AG09319 (cell line): ENCODE measurements at regions not wholly inside any gene's neighbourhood (a gene's known extent, or its start where the extent isn't known, plus 50 kb on each side); places are given as distances from the start of the nearest gene placed in this dataset.

Experiments used
- DNase-seq: peaks from one replicate; pipeline ENCODE4 v3.0.0-alpha.2; 2010; ENCODE audit warnings: low read depth; ENCODE audit errors: extremely low read depth
- TF ChIP-seq, protein P1 (sequence below): IDR thresholded peaks from 2 replicates; pipeline ENCODE4 v1.5.1; 2011; ENCODE audit warnings: low read depth, mild to moderate bottlenecking, inconsistent platforms, low read length, moderate library complexity

DNA sequence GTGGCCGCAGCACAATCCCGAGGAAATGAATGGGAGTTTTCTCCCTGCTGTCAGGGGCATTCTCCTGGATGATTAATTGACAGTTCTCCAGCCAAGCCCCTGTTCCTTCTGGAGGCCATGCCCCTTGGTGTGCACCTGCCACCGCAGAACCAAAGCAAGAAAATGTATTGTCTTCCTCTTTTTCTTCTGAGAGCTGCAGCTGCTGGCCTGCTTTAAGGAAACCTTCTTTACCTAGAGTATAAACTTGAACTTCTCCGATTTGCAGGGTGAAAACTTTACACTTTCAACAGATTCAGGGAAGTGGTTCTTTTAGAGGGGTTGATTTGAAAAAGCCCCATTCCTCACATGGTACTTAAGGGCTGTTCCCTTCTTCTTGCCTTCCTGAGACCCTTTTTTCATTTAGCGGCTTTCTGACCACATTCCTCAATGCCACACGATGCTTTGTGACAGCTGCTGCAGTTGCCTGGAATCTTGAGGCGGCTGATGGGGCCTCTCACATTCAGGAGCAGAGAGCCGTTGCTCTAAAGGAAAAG lies 402.8 kb downstream of the TXNL1 start:
- TF ChIP-seq, protein P1, sequence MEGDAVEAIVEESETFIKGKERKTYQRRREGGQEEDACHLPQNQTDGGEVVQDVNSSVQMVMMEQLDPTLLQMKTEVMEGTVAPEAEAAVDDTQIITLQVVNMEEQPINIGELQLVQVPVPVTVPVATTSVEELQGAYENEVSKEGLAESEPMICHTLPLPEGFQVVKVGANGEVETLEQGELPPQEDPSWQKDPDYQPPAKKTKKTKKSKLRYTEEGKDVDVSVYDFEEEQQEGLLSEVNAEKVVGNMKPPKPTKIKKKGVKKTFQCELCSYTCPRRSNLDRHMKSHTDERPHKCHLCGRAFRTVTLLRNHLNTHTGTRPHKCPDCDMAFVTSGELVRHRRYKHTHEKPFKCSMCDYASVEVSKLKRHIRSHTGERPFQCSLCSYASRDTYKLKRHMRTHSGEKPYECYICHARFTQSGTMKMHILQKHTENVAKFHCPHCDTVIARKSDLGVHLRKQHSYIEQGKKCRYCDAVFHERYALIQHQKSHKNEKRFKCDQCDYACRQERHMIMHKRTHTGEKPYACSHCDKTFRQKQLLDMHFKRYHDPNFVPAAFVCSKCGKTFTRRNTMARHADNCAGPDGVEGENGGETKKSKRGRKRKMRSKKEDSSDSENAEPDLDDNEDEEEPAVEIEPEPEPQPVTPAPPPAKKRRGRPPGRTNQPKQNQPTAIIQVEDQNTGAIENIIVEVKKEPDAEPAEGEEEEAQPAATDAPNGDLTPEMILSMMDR, result no peak
- no peak for DNase-seq

DNA sequence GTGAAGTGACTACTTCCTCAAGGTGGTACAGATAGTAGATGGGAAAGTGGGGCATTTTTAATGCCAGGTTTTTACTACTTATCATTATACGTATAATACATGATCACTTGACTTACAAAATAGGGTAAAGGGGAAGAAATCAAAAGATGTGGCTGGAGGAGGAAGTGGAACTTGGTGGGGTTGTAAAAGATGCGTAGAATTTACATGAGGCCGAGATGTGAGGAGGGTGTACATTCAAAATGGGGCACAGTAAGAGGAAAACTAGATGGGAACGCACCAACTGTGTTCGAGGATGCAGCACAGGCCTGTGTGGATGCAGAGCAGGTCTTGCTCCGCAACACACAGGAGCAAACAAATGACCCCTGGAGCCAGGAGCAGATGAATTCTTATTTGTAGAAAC lies 403.3 kb downstream of the TXNL1 start:
- DNase-seq, result no peak
- TF ChIP-seq, protein P1, result no peak

DNA sequence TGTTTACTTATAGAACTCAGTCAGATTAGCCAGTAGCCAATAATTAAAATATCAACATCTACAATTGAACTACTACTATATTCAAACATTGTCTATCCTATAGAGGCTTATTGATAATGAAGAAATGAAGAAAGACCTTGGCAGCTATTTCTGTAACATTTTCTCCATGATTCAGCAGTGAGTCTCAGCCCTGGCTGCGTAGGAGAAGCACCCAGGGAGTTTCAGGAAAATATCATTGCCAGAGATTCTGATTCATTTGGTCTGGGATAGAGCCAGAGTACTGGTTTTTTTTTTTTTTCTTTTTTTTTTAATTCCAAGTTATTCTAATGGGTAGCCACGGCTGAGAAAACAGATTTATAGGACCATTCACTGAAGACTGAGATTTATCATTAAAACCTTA lies 404.8 kb downstream of the TXNL1 start:
- DNase-seq, result peak; percentile 56
- TF ChIP-seq, protein P1, result no peak

DNA sequence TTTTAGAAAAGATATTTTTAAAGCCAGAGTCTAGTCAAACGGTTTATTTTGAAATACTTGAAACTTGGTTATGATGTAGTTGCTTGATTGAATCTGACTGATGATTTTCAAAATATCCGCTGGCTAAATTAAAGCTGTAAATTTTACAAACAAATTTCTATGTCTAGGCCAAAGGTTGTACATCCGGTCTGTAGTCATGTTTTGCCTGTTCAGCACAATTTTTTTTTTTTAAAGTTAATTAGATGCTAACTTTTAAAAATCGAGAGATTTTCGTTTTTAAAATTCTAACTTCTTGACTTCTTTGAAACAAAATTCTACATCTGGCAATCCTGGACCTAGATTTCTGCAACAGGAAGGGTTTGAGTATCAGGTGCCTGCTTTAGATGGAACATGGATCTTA lies 412.4 kb downstream of the TXNL1 start:
- no peak for DNase-seq
- TF ChIP-seq, protein P1, result no peak

DNA sequence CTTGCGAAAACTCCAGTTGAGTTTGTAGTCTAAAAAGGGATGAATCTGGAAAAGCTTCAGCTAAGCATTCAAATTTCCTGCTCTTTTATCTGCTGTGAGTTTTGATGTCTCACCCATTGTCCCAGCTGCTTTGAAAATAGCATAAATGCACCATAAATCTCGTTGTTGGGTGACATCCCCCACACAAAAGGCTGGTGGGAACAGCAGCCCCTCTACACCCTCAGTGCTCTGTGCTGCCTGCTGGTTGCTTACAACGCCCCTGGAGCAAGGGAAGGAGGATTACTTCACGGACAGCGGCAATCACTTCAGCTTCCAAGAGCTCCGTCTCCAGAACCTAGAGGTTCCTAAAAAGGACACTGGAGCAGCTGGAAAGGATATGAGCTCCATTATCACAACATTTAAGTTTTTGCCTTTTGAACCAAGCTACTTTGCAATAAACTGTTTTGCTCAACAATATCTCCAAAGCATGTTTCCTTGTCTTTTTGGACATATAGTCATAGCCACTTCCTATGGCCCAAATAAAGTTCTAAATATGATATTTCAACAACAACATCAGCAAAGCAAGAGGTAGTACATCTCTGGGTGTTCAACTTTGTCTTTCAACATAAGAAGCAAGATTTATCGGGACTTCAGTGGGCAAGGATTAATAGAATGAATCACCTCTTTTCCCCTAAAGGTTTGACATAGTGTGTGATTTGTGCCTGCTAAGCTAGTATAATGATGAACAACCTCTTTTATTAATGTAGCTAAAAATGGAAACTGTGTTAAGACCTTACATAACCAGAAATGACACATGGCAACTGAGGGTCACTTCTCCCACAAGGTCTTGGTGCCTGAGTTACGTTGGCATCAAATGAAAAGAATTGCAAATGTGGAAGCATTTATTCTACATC lies 413.5 kb downstream of the TXNL1 start:
- DNase-seq, result no peak
- TF ChIP-seq, protein P1, result no peak

DNA sequence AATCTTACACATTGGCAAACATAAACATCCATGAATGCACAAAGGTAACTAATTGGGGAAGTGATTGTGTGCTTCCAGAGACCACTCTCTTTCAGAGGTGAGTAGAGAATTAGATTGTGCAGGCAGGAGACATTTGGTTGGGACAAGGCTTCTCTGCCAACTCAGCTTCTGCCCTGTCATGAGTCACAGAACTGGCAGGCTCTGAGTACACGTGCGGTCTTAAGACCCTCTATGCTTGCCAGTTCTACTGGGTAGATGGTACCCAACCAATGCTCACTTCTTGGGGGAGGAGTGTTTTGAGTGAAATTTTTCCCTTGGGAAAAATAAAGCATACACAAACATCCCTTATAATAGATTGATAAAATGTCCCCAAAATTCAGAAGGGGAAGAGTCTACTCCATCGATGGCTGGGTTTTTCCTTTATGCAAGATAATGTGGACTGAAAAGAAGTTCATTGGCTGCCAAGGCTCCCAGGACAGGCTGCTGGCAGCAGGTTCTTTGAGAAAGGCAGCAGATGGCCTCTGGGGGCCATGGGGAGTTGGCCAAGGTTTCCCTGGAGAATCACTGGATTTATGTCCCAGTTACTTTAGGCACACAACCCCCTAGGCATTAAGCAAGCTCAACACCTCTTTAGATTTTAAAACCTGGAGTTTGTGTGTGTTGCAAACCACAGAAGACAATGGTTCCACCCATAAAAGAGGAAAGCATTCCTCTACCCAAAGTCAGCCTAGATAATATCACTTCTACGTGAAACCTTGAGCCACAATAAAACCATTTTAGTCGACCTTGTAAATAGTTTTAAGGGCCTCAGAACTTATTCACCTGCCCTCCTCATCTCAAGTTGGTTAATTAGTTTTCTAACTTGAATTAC lies 417.0 kb downstream of the TXNL1 start:
- TF ChIP-seq, protein P1, result no peak
- no peak for DNase-seq
